ENCODE measurements at regions not wholly inside any gene's neighbourhood (a gene's known extent, or its start where the extent isn't known, plus 50 kb on each side); places are given as distances from the start of the nearest gene placed in this dataset.
A peak's percentile ranks its signal among the peaks of the same experiment; 100 is the strongest.

GRCh38 chr11:111179184-111179910, 66.2 kb upstream of the POU2AF2 start:
- intact Hi-C loops (cut with micrococcal nuclease): no loop called here
- H3K4me1 ChIP-seq (ENCODE audit: control insufficient read depth, insufficient read depth, low read length): peaks cover 10% of the 10 kb centered on the region
- Mint-ChIP-seq H3K36me3 (no peaks in the 10 kb centered on the region), H3K9me3 (no peaks in the 10 kb centered on the region), H3K4me1 (no peaks in the 10 kb centered on the region), H3K4me3 (no peak overlapping the region), H3K27ac (no peak overlapping the region), H3K27me3 (ENCODE audit: low read depth in 2 of 2) (peaks cover 0 to 3% of the 10 kb centered on the region in 2 donors)
- H3K9me3 ChIP-seq (ENCODE audit: control insufficient read depth, insufficient read depth, low read length): no peaks in the 10 kb centered on the region
- H3K27ac ChIP-seq (ENCODE audit: low read length): peak overlapping the region; percentile 1
- no peak overlapping the region for H3K4me3 ChIP-seq (ENCODE audit: low read length)
- no peak for TF ChIP-seq CTCF (IDR thresholded peaks at IDR 0.05)
- no peak for ATAC-seq
- DNase-seq: no peak
- 38% methylated on average over 3 of the region's 5 CpGs for WGBS (ENCODE audit: insufficient coverage)
- no peaks in the 10 kb centered on the region for H3K27me3 ChIP-seq (ENCODE audit: control insufficient read depth, insufficient read depth, low read length)
- no peaks in the 10 kb centered on the region for H3K36me3 ChIP-seq (ENCODE audit: control insufficient read depth, insufficient read depth, low read length)

- no peak overlapping the region for H3K27ac Mint-ChIP-seq
- no peak overlapping the region for H3K4me3 Mint-ChIP-seq
- no peak overlapping the region for H3K4me3 ChIP-seq (ENCODE audit: low read length)
- no peak for ATAC-seq
- DNase-seq: no peak
- no peak for TF ChIP-seq CTCF (IDR thresholded peaks at IDR 0.05)
- H3K27me3 ChIP-seq (ENCODE audit: control insufficient read depth, insufficient read depth, low read length): no peaks in the 10 kb centered on the region
- no peaks in the 10 kb centered on the region for H3K4me1 Mint-ChIP-seq
- peaks cover 10% of the 10 kb centered on the region for H3K4me1 ChIP-seq (ENCODE audit: control insufficient read depth, insufficient read depth, low read length)
- H3K27me3 Mint-ChIP-seq (ENCODE audit: low read depth in 2 of 2): peaks cover 0 to 3% of the 10 kb centered on the region in 2 donors
- no peaks in the 10 kb centered on the region for H3K36me3 Mint-ChIP-seq
- peak overlapping the region; percentile 64 for H3K27ac ChIP-seq (ENCODE audit: low read length)
- no peaks in the 10 kb centered on the region for H3K9me3 Mint-ChIP-seq
- intact Hi-C loops (cut with micrococcal nuclease): no loop called here
- no peaks in the 10 kb centered on the region for H3K9me3 ChIP-seq (ENCODE audit: control insufficient read depth, insufficient read depth, low read length)
- H3K36me3 ChIP-seq (ENCODE audit: control insufficient read depth, insufficient read depth, low read length): no peaks in the 10 kb centered on the region
These were observed 68.3 kb upstream of the POU2AF2 start for GRCh38 chr11:111177037-111177871.

GRCh38 chr11:111176603-111177002, 68.9 kb upstream of the POU2AF2 start:
- no peak overlapping the region for H3K27ac Mint-ChIP-seq
- H3K9me3 Mint-ChIP-seq: no peaks in the 10 kb centered on the region
- WGBS (ENCODE audit: insufficient coverage): 79% methylated on average over 4 of the region's 4 CpGs
- H3K36me3 Mint-ChIP-seq: no peaks in the 10 kb centered on the region
- no peak for TF ChIP-seq CTCF (IDR thresholded peaks at IDR 0.05)
- ATAC-seq (no peak), DNase-seq (no peak)
- Histone ChIP-seq H3K4me3 (ENCODE audit: low read length) (no peak overlapping the region), H3K36me3 (ENCODE audit: control insufficient read depth, insufficient read depth, low read length) (no peaks in the 10 kb centered on the region), H3K27me3 (ENCODE audit: control insufficient read depth, insufficient read depth, low read length) (no peaks in the 10 kb centered on the region), H3K4me1 (ENCODE audit: control insufficient read depth, insufficient read depth, low read length) (peaks cover 10% of the 10 kb centered on the region), H3K9me3 (ENCODE audit: control insufficient read depth, insufficient read depth, low read length) (no peaks in the 10 kb centered on the region), H3K27ac (ENCODE audit: low read length) (peak overlapping the region; percentile 29)
- no peak overlapping the region for H3K4me3 Mint-ChIP-seq
- H3K27me3 Mint-ChIP-seq (ENCODE audit: low read depth in 2 of 2): peaks cover 0 to 3% of the 10 kb centered on the region in 2 donors
- intact Hi-C loops (cut with micrococcal nuclease): no loop called here
- H3K4me1 Mint-ChIP-seq: no peaks in the 10 kb centered on the region
